HUES6 (cell line): ENCODE measurements at regions not wholly inside any gene's neighbourhood (a gene's known extent, or its start where the extent isn't known, plus 50 kb on each side); places are given as distances from the start of the nearest gene placed in this dataset.
A peak's percentile ranks its signal among the peaks of the same experiment; 100 is the strongest.
"Not testable (repeated sequence)": the region's sequence is repeated elsewhere in the genome, so short reads cannot be mapped to it uniquely, and the experiment has no call there.

ENCODE experiments used
- H3K27ac ChIP-seq: 2 replicates; pipeline ENCODE4 v1.7.0; 2013; ENCODE audit warnings: low read depth, mild to moderate bottlenecking, low read length, inconsistent platforms
- H3K27me3 ChIP-seq: 2 replicates; pipeline ENCODE4 v1.6.1; 2013; ENCODE audit warnings: low read length; ENCODE audit not compliant: control insufficient read depth, insufficient read depth
- H3K36me3 ChIP-seq: 2 replicates; pipeline ENCODE4 v1.6.1; 2013; ENCODE audit warnings: low read length; ENCODE audit not compliant: control insufficient read depth, insufficient read depth
- H3K4me1 ChIP-seq: 2 replicates; pipeline ENCODE4 v1.6.1; 2013; ENCODE audit warnings: low read length; ENCODE audit not compliant: control insufficient read depth, insufficient read depth
- H3K4me3 ChIP-seq: 2 replicates; pipeline ENCODE4 v1.5.1; 2013; ENCODE audit warnings: low read depth, low read length
- H3K9ac ChIP-seq: one replicate; pipeline ENCODE4 v1.6.1; 2013; ENCODE audit warnings: mild to moderate bottlenecking, low read length
- H3K9me3 ChIP-seq: 2 replicates; pipeline ENCODE4 v1.6.1; 2013; ENCODE audit warnings: low read depth, low read length; ENCODE audit not compliant: control insufficient read depth, insufficient read depth

DNA sequence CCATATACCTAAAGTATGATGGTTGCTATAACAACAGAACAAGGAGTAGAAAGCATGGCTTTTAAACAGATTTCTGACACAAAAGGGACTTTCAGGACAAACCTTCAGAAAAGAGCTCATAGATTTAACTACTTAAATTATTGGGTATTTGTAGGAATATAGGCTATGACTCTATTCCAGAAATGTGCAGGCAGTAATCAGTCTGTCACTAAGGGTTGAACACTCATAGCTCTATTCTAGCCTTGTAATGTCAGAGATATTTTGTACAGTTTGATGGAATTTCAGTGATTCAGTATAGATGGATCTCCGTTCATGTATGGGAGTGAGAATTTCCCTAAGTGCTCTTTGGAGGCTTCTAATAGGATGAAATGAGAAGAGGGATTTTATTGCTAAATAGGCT is 82.8 kb downstream of the EXTL2 start:
- Histone ChIP-seq H3K9me3 (no peaks in the 10 kb centered on the region), H3K27ac (no peak overlapping the region), H3K4me1 (no peaks in the 10 kb centered on the region), H3K9ac (no peak overlapping the region), H3K4me3 (no peak overlapping the region), H3K27me3 (no peaks in the 10 kb centered on the region), H3K36me3 (no peaks in the 10 kb centered on the region)

GRCh38 chr1:100814938-100815337 is 79.7 kb downstream of the EXTL2 start:
- not testable (repeated sequence) for H3K27ac ChIP-seq, H3K9me3 ChIP-seq, H3K4me1 ChIP-seq, H3K36me3 ChIP-seq, H3K4me3 ChIP-seq, H3K27me3 ChIP-seq, H3K9ac ChIP-seq

GRCh38 chr1:100816049-100816448 is 78.6 kb downstream of the EXTL2 start:
- H3K27ac ChIP-seq, result no peak overlapping the region
- H3K27me3 ChIP-seq, result no peaks in the 10 kb centered on the region
- no peaks in the 10 kb centered on the region for H3K36me3 ChIP-seq
- no peak overlapping the region for H3K4me3 ChIP-seq
- no peak overlapping the region for H3K9ac ChIP-seq
- H3K4me1 ChIP-seq, result 0 out of 2 replicates have a peak, but pooled peaks cover 3% of the 10 kb centered on the region
- no peaks in the 10 kb centered on the region for H3K9me3 ChIP-seq

- H3K27ac ChIP-seq, H3K9ac ChIP-seq, H3K36me3 ChIP-seq, H3K27me3 ChIP-seq, H3K9me3 ChIP-seq, H3K4me1 ChIP-seq: not testable (repeated sequence)
- peak overlapping the region; percentile 39 for H3K4me3 ChIP-seq
These were observed 74.4 kb downstream of the EXTL2 start for GRCh38 chr1:100820195-100820594.

- not testable (repeated sequence) for H3K4me1 ChIP-seq, H3K36me3 ChIP-seq, H3K27ac ChIP-seq, H3K27me3 ChIP-seq, H3K9me3 ChIP-seq, H3K4me3 ChIP-seq, H3K9ac ChIP-seq
These were observed 72.7 kb downstream of the EXTL2 start for GRCh38 chr1:100821919-100822318.
